ENCODE measurements at regions not wholly inside any gene's neighbourhood (a gene's known extent, or its start where the extent isn't known, plus 50 kb on each side); places are given as distances from the start of the nearest gene placed in this dataset.

DNA sequence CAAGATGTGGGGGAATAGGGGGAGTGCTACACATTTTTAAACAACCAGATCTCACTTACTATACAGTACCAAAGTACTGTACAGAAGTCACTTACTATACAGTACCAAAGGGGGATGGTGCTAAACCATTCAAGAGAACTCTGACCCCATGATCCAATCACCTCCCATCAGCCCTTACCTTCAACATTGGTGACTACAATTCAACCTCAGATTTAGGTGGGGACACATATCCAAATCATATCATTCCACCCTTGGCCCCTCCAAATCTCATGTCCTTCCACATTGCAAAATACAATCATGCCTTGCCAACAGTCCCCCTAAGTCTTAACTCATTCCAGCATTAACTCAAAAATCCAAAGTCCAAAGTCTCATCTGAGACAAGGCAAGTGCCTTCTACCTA lies 49.9 kb upstream of the CD2AP start:
- TF ChIP-seq, protein P1, sequence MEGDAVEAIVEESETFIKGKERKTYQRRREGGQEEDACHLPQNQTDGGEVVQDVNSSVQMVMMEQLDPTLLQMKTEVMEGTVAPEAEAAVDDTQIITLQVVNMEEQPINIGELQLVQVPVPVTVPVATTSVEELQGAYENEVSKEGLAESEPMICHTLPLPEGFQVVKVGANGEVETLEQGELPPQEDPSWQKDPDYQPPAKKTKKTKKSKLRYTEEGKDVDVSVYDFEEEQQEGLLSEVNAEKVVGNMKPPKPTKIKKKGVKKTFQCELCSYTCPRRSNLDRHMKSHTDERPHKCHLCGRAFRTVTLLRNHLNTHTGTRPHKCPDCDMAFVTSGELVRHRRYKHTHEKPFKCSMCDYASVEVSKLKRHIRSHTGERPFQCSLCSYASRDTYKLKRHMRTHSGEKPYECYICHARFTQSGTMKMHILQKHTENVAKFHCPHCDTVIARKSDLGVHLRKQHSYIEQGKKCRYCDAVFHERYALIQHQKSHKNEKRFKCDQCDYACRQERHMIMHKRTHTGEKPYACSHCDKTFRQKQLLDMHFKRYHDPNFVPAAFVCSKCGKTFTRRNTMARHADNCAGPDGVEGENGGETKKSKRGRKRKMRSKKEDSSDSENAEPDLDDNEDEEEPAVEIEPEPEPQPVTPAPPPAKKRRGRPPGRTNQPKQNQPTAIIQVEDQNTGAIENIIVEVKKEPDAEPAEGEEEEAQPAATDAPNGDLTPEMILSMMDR (IDR thresholded peaks at IDR 0.05; ENCODE audit: insufficient read depth, low read length, poor library complexity, severe bottlenecking) = no peak
- no peak for TF ChIP-seq EZH2phosphoT487 (conservative IDR thresholded peaks at IDR 0.05; ENCODE audit: low read length)

Data from SU-DHL-6 (cell line).